Stimulated activated CD4-positive, alpha-beta T cell treated with anti-CD3 and anti-CD28 coated beads, TNF-alpha, amount 100 ng/mL, for 1 hour (primary cell): ENCODE measurements at regions not wholly inside any gene's neighbourhood (a gene's known extent, or its start where the extent isn't known, plus 50 kb on each side); places are given as distances from the start of the nearest gene placed in this dataset.
"Not testable (repeated sequence)": the region's sequence is repeated elsewhere in the genome, so short reads cannot be mapped to it uniquely, and the experiment has no call there.

Experiments used
- DNase-seq, 3 donors: peaks; one replicate each; pipeline ENCODE4 v3.0.0-alpha.2; 2020; ENCODE audit warnings: low read depth in 3 of 3, low spot score in 1 of 3

- DNase-seq: no peak
Measured at GRCh38 chr15:96468036-96468435, 137.5 kb downstream of the NR2F2 start.

GRCh38 chr15:96470681-96471310 lies 140.3 kb downstream of the NR2F2 start:
- no peak for DNase-seq

- DNase-seq: no peak
Measured at GRCh38 chr15:96472681-96473080, 142.2 kb downstream of the NR2F2 start.

- DNase-seq: no peak
Measured at GRCh38 chr15:96473556-96473955, 143.1 kb downstream of the NR2F2 start.

- DNase-seq: no peak
Measured at GRCh38 chr15:96474231-96474664, 143.7 kb downstream of the NR2F2 start.

DNA sequence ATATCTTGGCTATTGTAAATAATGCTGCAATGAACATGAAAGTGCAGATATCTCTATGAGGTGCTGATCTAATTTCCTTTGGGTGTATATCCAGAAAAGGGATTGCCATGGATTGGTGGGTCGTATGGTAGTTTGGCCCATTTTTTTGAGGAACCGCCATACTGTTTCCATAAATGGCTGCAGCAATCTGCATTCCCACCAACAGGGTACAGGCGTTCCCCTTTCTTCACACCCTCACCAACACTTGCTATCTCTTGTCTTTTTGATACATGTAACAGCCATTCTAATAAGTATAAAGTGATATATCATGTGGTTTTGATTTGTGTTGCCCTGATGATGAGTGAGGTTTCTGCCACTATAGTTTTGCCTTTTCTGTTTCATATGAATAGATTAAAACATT lies 146.7 kb downstream of the NR2F2 start:
- DNase-seq: no peak

DNA sequence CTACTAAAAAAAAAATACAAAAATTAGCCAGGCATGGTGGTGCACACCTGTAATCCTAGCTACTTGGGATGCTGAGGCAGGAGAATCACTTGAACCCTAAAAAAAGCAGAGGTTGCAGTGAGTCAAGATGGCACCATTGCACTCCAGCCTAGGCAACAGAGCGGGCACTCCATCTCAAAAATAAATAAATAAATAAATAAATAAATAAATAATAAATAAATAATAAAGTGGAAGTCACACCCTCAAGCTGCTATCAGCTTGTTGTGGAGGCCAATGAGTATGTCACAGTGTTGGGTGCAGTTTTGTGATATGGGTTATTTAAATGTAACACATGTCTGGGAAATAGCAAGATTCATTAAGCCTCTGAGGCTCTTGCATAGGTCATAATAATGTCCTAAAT lies 153.9 kb downstream of the NR2F2 start:
- not testable (repeated sequence) for DNase-seq

DNA sequence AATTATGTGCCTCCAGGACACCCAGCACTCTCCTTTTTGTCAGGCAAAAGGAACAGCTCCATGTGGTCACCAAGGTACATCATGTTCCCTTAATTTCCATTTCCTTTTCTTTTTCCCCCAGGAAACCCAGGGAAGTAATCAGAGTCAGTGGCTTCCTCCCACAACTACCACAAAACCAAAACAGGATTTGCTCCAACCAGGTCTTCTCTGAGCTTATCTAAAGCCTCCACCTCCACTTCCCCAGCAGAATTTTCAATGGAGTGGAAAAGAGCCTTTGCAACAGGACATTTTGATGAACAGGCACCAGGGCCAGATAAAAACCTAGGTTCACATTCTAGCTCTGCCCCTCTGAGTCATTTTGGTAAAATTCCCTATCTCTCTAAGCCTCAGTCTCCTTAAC lies 154.3 kb downstream of the NR2F2 start:
- DNase-seq: no peak

- no peak for DNase-seq
Measured at GRCh38 chr15:96487245-96487644, 156.7 kb downstream of the NR2F2 start.

DNA sequence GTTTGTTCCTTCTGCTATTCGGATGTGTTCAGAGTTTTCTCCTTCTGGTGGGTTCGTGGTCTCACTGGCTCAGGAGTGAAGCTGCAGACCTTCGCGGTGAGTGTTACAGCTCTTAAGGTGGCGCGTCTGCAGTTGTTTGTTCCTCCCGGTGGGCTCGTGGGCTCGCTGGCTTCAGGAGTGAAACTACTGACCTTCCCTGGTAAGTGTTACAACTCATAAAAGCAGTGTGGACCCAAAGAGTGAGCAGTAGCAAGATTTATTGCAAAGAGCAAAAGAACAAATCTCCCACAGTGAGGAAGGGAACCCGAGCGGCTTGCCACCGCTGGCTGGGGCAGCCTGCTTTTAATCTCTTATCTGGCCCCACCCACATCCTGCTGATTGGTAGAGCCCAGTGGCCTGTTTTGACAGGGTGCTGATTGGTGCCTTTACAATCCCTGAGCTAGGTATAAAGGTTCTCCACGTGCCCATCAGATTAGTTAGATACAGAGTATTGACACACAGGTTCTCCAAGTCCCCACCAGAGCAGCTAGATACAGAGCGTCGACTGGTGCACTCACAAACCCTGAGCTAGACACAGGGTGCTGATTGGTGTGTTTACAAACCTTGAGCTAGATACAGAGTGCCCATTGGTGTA lies 160.7 kb downstream of the NR2F2 start:
- DNase-seq: not testable (repeated sequence)

GRCh38 chr15:96491700-96492644 lies 161.5 kb downstream of the NR2F2 start:
- DNase-seq: not testable (repeated sequence)

- no peak for DNase-seq
Measured at GRCh38 chr15:96494505-96494904, 164.0 kb downstream of the NR2F2 start.

DNA sequence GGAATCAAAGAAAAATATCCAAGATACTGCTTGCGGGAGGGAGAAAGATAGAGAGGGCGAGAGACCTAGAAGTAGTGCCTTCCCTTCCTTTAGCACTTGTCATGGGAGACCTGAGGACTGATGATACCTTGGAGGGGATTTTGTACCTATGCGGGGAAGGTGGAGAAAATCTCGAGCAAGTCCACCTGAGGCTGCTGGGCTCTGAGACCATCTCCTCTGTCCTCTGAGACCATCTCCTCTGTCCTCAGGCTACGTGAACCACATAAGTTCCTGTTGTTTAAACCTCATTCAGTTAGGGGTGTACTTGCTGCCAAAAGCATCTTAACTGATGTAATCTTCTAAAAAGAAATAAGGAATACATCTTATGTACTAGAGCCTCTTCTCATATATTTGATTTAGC lies 164.9 kb downstream of the NR2F2 start:
- DNase-seq: no peak

- DNase-seq: no peak
Measured at GRCh38 chr15:96497951-96498350, 167.5 kb downstream of the NR2F2 start.

DNA sequence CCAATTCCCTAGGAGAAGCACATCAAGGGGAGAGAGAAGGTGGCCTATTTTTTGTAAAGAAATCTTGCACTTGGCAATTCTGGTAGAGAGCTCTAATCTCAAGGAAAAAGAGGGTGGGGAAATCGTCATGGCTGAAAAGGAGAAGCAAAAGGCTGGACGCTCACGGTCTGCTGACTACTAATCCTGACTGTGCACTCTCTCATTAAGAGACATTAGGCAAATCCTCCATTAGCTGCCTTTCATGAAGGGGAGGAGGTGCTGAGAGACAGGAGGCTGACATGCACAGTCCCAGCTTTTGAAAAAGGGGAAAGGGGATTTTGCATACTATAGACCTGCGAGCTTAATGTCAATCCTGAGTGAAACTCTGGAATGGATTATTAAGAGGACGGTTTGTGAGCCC lies 170.0 kb downstream of the NR2F2 start:
- no peak for DNase-seq

GRCh38 chr15:96501362-96501761 lies 170.9 kb downstream of the NR2F2 start:
- DNase-seq: no peak

DNA sequence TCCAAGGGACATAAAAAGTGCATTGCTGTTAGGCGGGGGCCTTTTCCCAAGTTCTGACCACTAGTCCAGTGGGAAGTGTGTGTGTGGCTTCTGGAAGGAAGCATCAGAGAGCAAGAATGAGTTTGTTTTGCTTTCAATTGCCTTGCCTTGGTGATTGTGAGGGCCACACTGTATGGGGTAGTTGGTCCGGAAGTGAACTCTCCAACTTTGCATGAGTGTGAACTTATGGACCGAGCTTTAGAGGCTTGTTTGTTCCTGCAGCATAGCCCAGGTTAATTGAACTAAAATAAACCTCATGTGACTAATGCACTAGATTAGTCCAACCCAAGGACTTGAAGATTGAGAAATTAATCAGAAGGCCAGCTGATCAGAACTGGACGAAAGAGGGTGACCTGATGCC lies 171.7 kb downstream of the NR2F2 start:
- no peak for DNase-seq

GRCh38 chr15:96503276-96503675 lies 172.8 kb downstream of the NR2F2 start:
- DNase-seq: no peak

DNA sequence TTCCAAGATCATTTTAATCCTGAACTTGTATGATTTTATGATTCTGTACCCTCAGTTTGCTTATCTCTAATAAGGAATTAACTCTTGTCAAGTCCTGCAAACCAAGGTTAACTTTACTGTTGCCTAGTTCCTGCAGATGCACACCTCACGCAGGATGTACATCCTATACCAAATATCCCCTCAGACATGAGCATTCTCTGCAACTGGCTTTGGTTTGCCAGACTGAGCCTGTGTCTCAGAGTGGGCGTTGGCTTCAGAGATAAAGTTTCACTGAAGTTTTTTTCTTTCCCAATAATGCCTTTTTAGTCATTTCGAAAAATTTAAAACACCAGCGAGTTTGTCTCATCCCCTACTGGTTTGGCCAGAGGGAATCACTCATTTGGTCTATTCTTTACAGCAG lies 173.9 kb downstream of the NR2F2 start:
- DNase-seq: no peak

DNA sequence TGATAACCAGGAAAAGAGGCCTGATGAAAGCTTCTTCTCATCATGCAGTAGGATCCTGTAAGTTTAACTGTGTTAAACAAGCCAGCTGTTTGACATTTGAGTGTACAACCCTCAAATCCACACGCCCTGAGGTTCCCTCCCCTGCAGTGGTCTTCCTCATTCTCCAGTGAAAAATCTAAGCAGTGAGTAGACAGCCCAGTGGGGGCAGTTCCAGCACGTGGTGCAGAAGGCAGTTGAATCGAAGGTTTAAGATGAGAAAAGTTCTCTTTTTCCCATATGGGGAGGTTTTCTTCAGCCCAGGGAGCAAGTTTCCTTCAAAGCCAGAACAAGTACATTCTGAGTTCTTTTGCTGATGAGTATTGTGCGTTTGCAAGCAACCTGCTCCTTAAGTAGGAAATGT lies 174.5 kb downstream of the NR2F2 start:
- no peak for DNase-seq

DNA sequence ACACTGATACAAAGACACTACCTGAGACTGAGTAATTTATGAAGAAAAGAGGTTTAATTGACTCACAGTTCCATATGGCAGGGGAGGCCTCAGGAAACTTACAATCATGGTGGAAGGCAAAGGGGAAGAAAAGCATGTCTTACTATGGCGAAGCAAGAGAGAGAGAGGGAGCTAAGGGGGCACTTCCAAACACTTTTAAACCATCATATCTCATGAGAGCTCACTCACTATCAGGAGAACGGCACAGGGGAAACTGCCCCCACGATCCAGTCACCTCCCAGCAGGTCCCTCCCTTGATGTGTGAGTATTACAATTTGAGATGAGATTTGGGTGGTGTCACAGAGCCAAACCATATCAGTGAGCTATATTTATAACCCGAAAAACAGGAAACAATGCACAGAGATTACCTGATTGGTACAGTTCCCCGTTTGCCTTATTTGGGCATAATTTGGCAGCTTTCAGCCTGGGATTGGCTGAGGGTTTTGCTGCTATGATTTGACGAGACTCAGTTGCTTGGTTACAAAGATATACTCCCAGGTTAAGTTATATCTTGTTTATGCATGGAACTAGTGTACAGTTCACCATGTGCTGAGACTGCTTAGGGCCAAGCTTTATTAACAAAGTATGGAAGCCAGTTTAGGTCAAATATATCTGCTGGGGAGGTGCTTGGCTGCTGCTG lies 184.2 kb downstream of the NR2F2 start:
- no peak for DNase-seq
